ENCODE measurements at regions not wholly inside any gene's neighbourhood (a gene's known extent, or its start where the extent isn't known, plus 50 kb on each side); places are given as distances from the start of the nearest gene placed in this dataset.

DNA sequence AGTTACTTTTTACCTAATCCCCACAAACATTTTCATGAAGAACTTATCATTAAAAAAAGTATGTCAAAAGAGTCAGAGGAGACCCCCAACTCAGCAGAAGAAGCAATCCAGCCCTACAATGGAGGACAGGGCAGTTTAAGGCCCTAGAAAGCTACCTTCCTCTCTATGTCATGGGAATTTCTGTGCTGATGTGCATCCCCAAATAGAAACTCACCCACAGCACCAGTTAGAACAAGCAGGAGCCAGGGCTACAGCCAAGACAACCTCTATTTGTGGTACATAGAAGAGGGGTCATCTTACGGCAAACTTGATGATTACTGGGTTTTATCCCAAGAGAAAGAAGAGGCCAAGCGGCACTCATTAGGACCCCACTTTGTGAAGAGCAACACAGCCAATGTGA lies 160.9 kb upstream of the CCDC150 start:
- no peak overlapping the region for H3K4me3 ChIP-seq (ENCODE audit: insufficient read length, low read depth)
- no peaks in the 10 kb centered on the region for H3K9me3 ChIP-seq (ENCODE audit: insufficient read depth, low read length)
- H3K9ac ChIP-seq (ENCODE audit: insufficient read length, low read depth): no peak overlapping the region
- no peak for TF ChIP-seq YY1 (IDR thresholded peaks at IDR 0.05; ENCODE audit: insufficient read depth, insufficient read length)
- TF ChIP-seq ZNF274 (IDR thresholded peaks at IDR 0.05; ENCODE audit: low read depth, low read length): no peak
- no peak for TF ChIP-seq SUZ12 (IDR thresholded peaks at IDR 0.05; ENCODE audit: extremely low read depth, insufficient read depth, insufficient read length)
- H3K4me1 ChIP-seq (ENCODE audit: insufficient read depth, insufficient read length): no peaks in the 10 kb centered on the region
- DNase-seq (ENCODE audit: low read depth, low spot score): no peak
- no peaks in the 10 kb centered on the region for H3K27me3 ChIP-seq (ENCODE audit: insufficient read depth, insufficient read length)
- H3K36me3 ChIP-seq (ENCODE audit: insufficient read depth, insufficient read length, low read length): no peaks in the 10 kb centered on the region

DNA sequence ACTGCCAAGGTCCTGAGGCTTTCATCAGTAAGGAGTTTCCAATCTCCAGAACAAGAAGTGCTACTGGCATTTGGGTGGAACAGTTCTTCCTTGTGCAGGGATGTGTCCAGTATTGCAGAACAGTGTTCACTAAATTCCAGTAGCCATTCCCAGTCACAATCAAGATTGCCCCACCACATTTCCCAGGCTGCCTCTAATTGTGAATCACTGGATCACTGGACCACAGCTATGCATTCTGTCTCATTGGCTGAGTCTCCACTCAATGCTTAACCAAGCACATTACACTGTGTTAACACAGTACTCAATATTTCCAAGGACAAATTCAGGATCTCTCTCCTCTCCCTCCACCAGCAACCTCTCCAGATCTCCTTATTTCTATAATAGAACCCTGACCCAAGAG lies 160.2 kb upstream of the CCDC150 start:
- DNase-seq (ENCODE audit: low read depth, low spot score): no peak
- no peaks in the 10 kb centered on the region for H3K4me1 ChIP-seq (ENCODE audit: insufficient read depth, insufficient read length)
- H3K36me3 ChIP-seq (ENCODE audit: insufficient read depth, insufficient read length, low read length): no peaks in the 10 kb centered on the region
- TF ChIP-seq YY1 (IDR thresholded peaks at IDR 0.05; ENCODE audit: insufficient read depth, insufficient read length) (no peak), ZNF274 (IDR thresholded peaks at IDR 0.05; ENCODE audit: low read depth, low read length) (no peak), SUZ12 (IDR thresholded peaks at IDR 0.05; ENCODE audit: extremely low read depth, insufficient read depth, insufficient read length) (no peak)
- H3K9me3 ChIP-seq (ENCODE audit: insufficient read depth, low read length): no peaks in the 10 kb centered on the region
- no peak overlapping the region for H3K9ac ChIP-seq (ENCODE audit: insufficient read length, low read depth)
- no peak overlapping the region for H3K4me3 ChIP-seq (ENCODE audit: insufficient read length, low read depth)
- H3K27me3 ChIP-seq (ENCODE audit: insufficient read depth, insufficient read length): no peaks in the 10 kb centered on the region

DNA sequence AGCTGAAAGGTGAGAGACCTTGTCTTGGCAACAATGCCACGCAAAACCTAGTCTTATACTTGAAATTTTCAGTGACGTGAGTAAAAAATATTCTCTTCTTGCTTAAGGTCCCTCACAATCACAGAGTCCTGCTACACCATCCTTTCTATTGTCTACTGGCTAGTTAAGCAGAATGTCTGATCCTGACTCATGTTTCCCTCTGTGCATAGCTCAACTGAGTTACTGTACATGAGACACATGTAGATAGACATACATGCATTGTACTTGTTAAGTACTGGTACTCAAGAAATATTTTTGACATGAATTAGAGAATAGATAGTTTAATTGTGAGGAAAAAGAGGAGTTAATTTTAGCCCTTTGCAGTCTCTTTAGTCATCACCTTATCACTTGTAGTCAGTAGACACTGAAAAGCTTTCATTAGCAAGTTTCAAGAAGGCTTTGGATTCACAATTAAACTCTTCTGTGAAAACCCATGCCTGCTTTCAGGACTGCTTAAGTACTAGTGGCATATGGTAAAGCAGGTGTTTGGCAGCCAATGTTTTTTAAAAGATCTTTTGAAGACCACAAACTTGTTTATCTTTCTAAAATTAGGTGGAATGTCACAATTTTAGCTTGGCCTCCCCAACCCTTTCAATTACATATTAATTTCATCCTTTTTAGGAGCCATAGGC lies 158.7 kb upstream of the CCDC150 start:
- TF ChIP-seq SUZ12 (IDR thresholded peaks at IDR 0.05; ENCODE audit: extremely low read depth, insufficient read depth, insufficient read length) (no peak), ZNF274 (IDR thresholded peaks at IDR 0.05; ENCODE audit: low read depth, low read length) (no peak), YY1 (IDR thresholded peaks at IDR 0.05; ENCODE audit: insufficient read depth, insufficient read length) (no peak)
- Histone ChIP-seq H3K9ac (ENCODE audit: insufficient read length, low read depth) (no peak overlapping the region), H3K36me3 (ENCODE audit: insufficient read depth, insufficient read length, low read length) (no peaks in the 10 kb centered on the region), H3K4me3 (ENCODE audit: insufficient read length, low read depth) (no peak overlapping the region), H3K9me3 (ENCODE audit: insufficient read depth, low read length) (no peaks in the 10 kb centered on the region), H3K27me3 (ENCODE audit: insufficient read depth, insufficient read length) (no peaks in the 10 kb centered on the region), H3K4me1 (ENCODE audit: insufficient read depth, insufficient read length) (no peaks in the 10 kb centered on the region)
- DNase-seq (ENCODE audit: low read depth, low spot score): no peak

DNA sequence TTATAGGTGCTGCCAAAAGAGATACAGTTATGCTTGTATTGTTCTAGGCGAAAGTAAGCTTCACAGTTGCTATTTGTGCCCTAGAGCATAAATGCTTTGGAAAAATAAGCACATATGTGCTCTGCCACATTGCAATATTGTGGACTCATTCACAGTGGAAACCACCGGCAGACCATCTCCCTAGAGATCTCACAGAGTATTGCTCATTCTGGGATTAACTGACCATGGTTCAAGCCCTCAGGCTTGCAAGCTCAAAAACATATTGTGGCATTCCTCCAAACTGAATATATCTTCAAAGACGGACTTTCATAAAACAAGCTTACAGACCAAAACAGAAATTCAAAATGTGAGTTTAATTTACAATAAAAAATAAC lies 158.2 kb upstream of the CCDC150 start:
- no peaks in the 10 kb centered on the region for H3K36me3 ChIP-seq (ENCODE audit: insufficient read depth, insufficient read length, low read length)
- H3K4me1 ChIP-seq (ENCODE audit: insufficient read depth, insufficient read length): no peaks in the 10 kb centered on the region
- no peaks in the 10 kb centered on the region for H3K9me3 ChIP-seq (ENCODE audit: insufficient read depth, low read length)
- H3K4me3 ChIP-seq (ENCODE audit: insufficient read length, low read depth): no peak overlapping the region
- H3K9ac ChIP-seq (ENCODE audit: insufficient read length, low read depth): no peak overlapping the region
- no peaks in the 10 kb centered on the region for H3K27me3 ChIP-seq (ENCODE audit: insufficient read depth, insufficient read length)
- no peak for DNase-seq (ENCODE audit: low read depth, low spot score)
- TF ChIP-seq ZNF274 (IDR thresholded peaks at IDR 0.05; ENCODE audit: low read depth, low read length): no peak
- TF ChIP-seq SUZ12 (IDR thresholded peaks at IDR 0.05; ENCODE audit: extremely low read depth, insufficient read depth, insufficient read length): no peak
- no peak for TF ChIP-seq YY1 (IDR thresholded peaks at IDR 0.05; ENCODE audit: insufficient read depth, insufficient read length)

DNA sequence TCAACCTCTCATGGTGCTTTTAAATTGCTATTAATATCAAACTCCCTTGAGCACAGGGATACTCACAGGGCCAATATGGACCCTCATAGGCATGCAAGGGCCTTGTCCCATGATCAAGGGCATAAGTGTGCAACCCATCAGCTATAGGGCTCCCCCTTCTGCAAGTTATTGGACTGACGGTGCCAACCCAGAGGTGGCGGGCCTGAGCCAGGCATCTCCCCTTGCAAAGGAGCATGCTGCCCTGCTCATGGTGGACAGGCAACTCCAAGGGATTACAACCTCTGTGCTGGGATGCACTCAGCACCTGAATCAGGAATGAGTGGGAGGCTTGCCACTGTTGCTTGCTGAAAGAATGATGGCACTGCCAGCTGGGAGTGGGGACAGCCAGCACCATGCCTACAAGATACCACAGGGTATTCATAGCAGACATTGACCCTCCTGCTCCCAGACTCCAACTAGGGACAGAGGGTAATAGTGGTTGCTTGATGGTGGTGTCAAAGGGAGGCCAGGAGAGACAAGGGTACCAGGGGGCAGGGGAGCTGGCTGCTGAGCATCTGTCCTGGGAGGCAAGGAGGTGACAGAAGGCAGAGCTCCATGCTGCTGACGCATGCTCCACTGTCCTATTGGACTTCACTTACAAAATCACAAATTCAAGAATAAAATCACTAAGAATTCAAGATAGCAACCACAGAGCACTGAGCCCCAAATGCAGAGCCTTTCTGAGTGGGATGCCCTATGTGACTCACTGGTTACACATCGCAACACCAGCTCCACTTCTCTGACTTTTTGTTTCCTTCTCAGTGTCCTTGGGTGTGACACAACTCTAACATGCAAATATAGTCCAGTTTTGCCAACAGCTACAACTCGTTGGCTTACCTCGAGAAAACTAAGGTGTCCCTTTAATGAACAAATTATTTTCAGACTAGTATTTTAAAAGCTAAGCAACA lies 157.1 kb upstream of the CCDC150 start:
- DNase-seq (ENCODE audit: low read depth, low spot score): no peak
- no peaks in the 10 kb centered on the region for H3K27me3 ChIP-seq (ENCODE audit: insufficient read depth, insufficient read length)
- TF ChIP-seq YY1 (IDR thresholded peaks at IDR 0.05; ENCODE audit: insufficient read depth, insufficient read length) (no peak), ZNF274 (IDR thresholded peaks at IDR 0.05; ENCODE audit: low read depth, low read length) (no peak), SUZ12 (IDR thresholded peaks at IDR 0.05; ENCODE audit: extremely low read depth, insufficient read depth, insufficient read length) (no peak)
- H3K36me3 ChIP-seq (ENCODE audit: insufficient read depth, insufficient read length, low read length): no peaks in the 10 kb centered on the region
- no peak overlapping the region for H3K4me3 ChIP-seq (ENCODE audit: insufficient read length, low read depth)
- no peak overlapping the region for H3K9ac ChIP-seq (ENCODE audit: insufficient read length, low read depth)
- H3K9me3 ChIP-seq (ENCODE audit: insufficient read depth, low read length): no peaks in the 10 kb centered on the region
- H3K4me1 ChIP-seq (ENCODE audit: insufficient read depth, insufficient read length): no peaks in the 10 kb centered on the region

DNA sequence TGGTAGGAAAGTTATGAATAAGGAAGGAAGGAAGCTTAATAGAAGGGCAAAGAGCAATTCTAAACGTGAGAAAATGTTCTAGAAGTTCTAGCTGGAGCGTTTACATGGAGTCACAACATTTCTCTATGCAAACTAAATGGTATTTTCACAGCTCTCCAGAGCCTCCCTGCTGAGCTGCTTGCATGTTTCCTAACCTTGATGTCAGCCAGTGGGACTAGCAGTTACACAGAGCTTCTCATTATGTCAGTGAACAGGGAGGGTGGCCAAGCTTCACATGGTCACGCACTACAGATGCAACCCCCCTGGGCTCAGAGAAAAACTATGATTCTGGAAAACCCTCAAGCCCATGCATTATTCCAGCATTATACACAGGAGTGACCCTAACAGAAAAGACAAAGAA lies 153.4 kb upstream of the CCDC150 start:
- DNase-seq (ENCODE audit: low read depth, low spot score): no peak
- Histone ChIP-seq H3K36me3 (ENCODE audit: insufficient read depth, insufficient read length, low read length) (no peaks in the 10 kb centered on the region), H3K4me1 (ENCODE audit: insufficient read depth, insufficient read length) (no peaks in the 10 kb centered on the region), H3K9ac (ENCODE audit: insufficient read length, low read depth) (no peak overlapping the region), H3K9me3 (ENCODE audit: insufficient read depth, low read length) (no peaks in the 10 kb centered on the region), H3K27me3 (ENCODE audit: insufficient read depth, insufficient read length) (no peaks in the 10 kb centered on the region), H3K4me3 (ENCODE audit: insufficient read length, low read depth) (no peak overlapping the region)
- TF ChIP-seq ZNF274 (IDR thresholded peaks at IDR 0.05; ENCODE audit: low read depth, low read length): no peak
- no peak for TF ChIP-seq YY1 (IDR thresholded peaks at IDR 0.05; ENCODE audit: insufficient read depth, insufficient read length)
- no peak for TF ChIP-seq SUZ12 (IDR thresholded peaks at IDR 0.05; ENCODE audit: extremely low read depth, insufficient read depth, insufficient read length)

DNA sequence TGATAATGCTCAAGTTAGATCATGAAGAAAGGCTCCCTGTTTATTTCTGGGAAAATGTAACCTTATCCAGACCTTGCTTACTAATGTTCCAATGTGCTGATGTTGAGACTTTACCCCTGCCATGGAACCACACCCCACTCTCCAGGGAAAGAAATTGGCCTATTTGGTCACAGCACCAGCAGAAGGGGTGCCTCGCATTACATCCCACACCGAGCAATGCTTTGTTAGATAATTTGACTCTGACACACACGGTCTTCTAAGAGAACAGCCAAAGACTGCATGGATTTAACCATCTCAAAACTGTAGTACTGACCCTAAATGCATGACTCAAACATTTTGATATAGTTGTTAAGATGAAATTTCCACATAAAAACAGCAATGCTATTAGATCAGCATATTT lies 152.1 kb upstream of the CCDC150 start:
- H3K4me3 ChIP-seq (ENCODE audit: insufficient read length, low read depth): no peak overlapping the region
- no peaks in the 10 kb centered on the region for H3K9me3 ChIP-seq (ENCODE audit: insufficient read depth, low read length)
- H3K4me1 ChIP-seq (ENCODE audit: insufficient read depth, insufficient read length): no peaks in the 10 kb centered on the region
- no peaks in the 10 kb centered on the region for H3K36me3 ChIP-seq (ENCODE audit: insufficient read depth, insufficient read length, low read length)
- DNase-seq (ENCODE audit: low read depth, low spot score): no peak
- TF ChIP-seq ZNF274 (IDR thresholded peaks at IDR 0.05; ENCODE audit: low read depth, low read length) (no peak), SUZ12 (IDR thresholded peaks at IDR 0.05; ENCODE audit: extremely low read depth, insufficient read depth, insufficient read length) (no peak), YY1 (IDR thresholded peaks at IDR 0.05; ENCODE audit: insufficient read depth, insufficient read length) (no peak)
- H3K27me3 ChIP-seq (ENCODE audit: insufficient read depth, insufficient read length): no peaks in the 10 kb centered on the region
- no peak overlapping the region for H3K9ac ChIP-seq (ENCODE audit: insufficient read length, low read depth)
